A673 (cell line): ENCODE measurements at regions not wholly inside any gene's neighbourhood (a gene's known extent, or its start where the extent isn't known, plus 50 kb on each side); places are given as distances from the start of the nearest gene placed in this dataset.

Source experiments
- BruUV-seq: library from RNA; stranded (reverse); fragments of 400-500 nt; replicated peaks from 2 replicates; lab custom pipeline; 2021; lab: Mats Ljungman, UMichigan
- CTCF ChIA-PET: fragments of 300-600 bp; sonication (Branson Sonifier 250); formaldehyde crosslinking; loops from one replicate; lab custom pipeline; 2022; ENCODE audit warnings: antibody characterized with exemption; lab: Charles Lee
- POLR2A ChIA-PET: fragments of 300-600 bp; sonication (Branson Sonifier 250); formaldehyde crosslinking; loops from one replicate; lab custom pipeline; 2022; ENCODE audit warnings: antibody characterized with exemption; ENCODE audit not compliant: low non-redundant PET; lab: Charles Lee
- DNase-seq: peaks from one replicate; pipeline ENCODE4 v3.0.0-alpha.2; 2015; ENCODE audit warnings: low spot score
- H3K27ac ChIP-seq: fragments of 200-600 bp; sonication (generic); 2 replicates; pipeline ENCODE4 v1.5.1; 2016; ENCODE audit warnings: mixed run types, low read depth, mild to moderate bottlenecking, mixed read lengths, antibody characterized with exemption, low read length; ENCODE audit not compliant: poor library complexity, severe bottlenecking
- H3K27me3 ChIP-seq: fragments of 200-600 bp; sonication (generic); replicated peaks from 2 replicates; pipeline ENCODE4 v1.6.1; 2017; ENCODE audit warnings: mixed run types, low read depth, mild to moderate bottlenecking, mixed read lengths, antibody characterized with exemption, low read length; ENCODE audit not compliant: insufficient read depth, poor library complexity
- H3K36me3 ChIP-seq: fragments of 200-600 bp; sonication (generic); 2 replicates; pipeline ENCODE4 v1.6.1; 2016; ENCODE audit warnings: mixed run types, mild to moderate bottlenecking, mixed read lengths, antibody characterized with exemption, low read length; ENCODE audit not compliant: insufficient read depth, poor library complexity, severe bottlenecking
- H3K4me1 ChIP-seq: fragments of 200-600 bp; sonication (generic); 2 replicates; pipeline ENCODE4 v1.6.1; 2017; ENCODE audit warnings: mixed run types, mild to moderate bottlenecking, mixed read lengths, antibody characterized with exemption, low read length; ENCODE audit not compliant: insufficient read depth, poor library complexity, severe bottlenecking
- H3K4me3 ChIP-seq: fragments of 200-600 bp; sonication (generic); 2 replicates; pipeline ENCODE4 v1.5.1; 2016; ENCODE audit warnings: low read depth, mixed run types, mild to moderate bottlenecking, mixed read lengths, low read length; ENCODE audit not compliant: poor library complexity, severe bottlenecking
- H3K9me3 ChIP-seq: fragments of 200-600 bp; sonication (generic); 2 replicates; pipeline ENCODE4 v1.6.1; 2016; ENCODE audit warnings: mixed run types, low read depth, mild to moderate bottlenecking, mixed read lengths, antibody characterized with exemption, low read length; ENCODE audit not compliant: poor library complexity, severe bottlenecking
- CTCF ChIP-seq: fragments of 300-800, 200-600 bp; sonication (generic); conservative IDR thresholded peaks from 2 replicates; pipeline ENCODE4 v1.5.1; 2017; ENCODE audit warnings: low read depth, mild to moderate bottlenecking, antibody characterized with exemption, low read length, moderate library complexity, mixed read lengths
- EZH2 ChIP-seq: fragments of 200-600 bp; sonication (generic); IDR thresholded peaks from 2 replicates; pipeline ENCODE4 v1.6.1; 2017; ENCODE audit warnings: borderline replicate concordance, low read depth, mild to moderate bottlenecking, mixed read lengths, antibody characterized with exemption, low read length; ENCODE audit not compliant: poor library complexity, severe bottlenecking
- intact Hi-C: fragments of 100-400 bp; cut with micrococcal nuclease; formaldehyde crosslinking; loops from one replicate; pipeline ENCODE4 v1.10.0; 2022; ENCODE audit not compliant: unreplicated experiment

DNA sequence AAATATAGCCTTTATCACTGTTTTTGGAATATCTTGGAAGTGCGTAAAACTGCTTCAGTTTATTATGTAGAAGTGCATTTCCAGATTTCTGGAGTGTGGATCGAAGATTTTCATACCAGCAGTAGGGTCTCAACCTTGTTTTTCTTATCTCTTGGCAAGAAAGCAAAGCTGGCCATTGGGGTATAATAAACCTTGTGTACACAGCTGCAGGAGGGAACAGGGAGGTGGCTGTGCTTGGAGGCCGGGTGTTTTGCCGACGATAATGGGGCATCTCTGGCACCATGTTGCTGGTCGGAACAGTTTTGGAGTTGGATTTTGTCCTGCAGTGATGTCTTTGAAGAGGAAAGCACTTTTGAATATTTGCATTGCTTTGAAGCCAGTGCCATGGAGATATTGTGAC, 308.8 kb upstream of the DMRT1 start:
- Histone ChIP-seq H3K4me3 (no peak overlapping the region), H3K4me1 (no peaks in the 10 kb centered on the region), H3K27ac (no peak overlapping the region), H3K9me3 (no peaks in the 10 kb centered on the region), H3K27me3 (peaks cover 5% of the 10 kb centered on the region), H3K36me3 (no peaks in the 10 kb centered on the region)
- ChIA-PET POLR2A (no interaction called here), CTCF (no interaction called here)
- BruUV-seq: no TSS peak
- TF ChIP-seq CTCF (no peak), EZH2 (no peak)
- DNase-seq: no peak
- intact Hi-C loops: no loop called here

DNA sequence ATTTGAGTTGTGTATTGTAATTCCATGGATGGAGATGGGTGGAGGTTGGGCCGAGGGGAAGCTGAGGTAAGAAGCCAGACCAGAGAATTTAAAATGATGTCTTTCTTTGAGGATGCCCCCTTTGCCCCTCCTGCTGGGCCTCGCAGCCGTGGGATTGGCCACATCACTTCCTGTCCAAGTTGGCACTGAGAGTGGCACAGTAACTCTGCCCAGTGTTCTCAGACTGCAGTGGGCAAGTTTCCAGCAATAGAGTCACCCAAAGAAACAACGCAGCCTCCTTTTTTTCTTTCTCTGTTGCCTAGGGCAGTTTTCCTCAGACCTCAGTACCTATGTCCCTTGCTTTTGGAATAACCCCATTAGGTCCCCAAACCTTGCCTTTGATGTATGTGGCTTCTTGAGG, 306.6 kb upstream of the DMRT1 start:
- H3K36me3 ChIP-seq: no peaks in the 10 kb centered on the region
- H3K4me1 ChIP-seq: no peaks in the 10 kb centered on the region
- intact Hi-C loops: loop anchor here (5.0 kb wide), 1 partner anchor 52 kb away; no protein-coding TSS in a partner anchor
- DNase-seq: no peak
- no peak overlapping the region for H3K27ac ChIP-seq
- no peak for TF ChIP-seq EZH2
- no peak for TF ChIP-seq CTCF
- H3K9me3 ChIP-seq: no peaks in the 10 kb centered on the region
- no peak overlapping the region for H3K4me3 ChIP-seq
- ChIA-PET CTCF (no interaction called here), POLR2A (no interaction called here)
- peaks cover 5% of the 10 kb centered on the region for H3K27me3 ChIP-seq
- BruUV-seq: no TSS peak

DNA sequence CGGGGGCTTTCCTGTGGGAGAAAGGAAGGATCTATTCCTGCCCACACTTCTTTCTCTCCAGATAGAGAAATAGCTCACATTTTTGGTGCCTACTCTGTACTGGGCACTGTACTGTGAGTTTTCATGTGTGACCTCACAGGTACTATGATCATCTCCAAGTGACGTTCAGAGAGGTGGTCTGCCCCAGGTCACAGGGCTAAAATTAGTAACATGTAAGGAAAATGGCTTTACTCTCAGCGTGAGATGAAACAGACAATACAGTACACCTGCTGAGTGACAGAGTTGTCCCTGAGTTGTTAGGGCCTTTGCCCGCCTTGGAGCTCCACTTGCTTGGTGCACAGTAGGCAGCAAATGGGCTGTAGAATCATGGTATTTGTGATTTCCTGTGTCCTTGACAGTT, 306.1 kb upstream of the DMRT1 start:
- Histone ChIP-seq H3K36me3 (no peaks in the 10 kb centered on the region), H3K4me1 (no peaks in the 10 kb centered on the region), H3K27me3 (peaks cover 5% of the 10 kb centered on the region), H3K4me3 (no peak overlapping the region), H3K9me3 (no peaks in the 10 kb centered on the region), H3K27ac (no peak overlapping the region)
- no TSS peak for BruUV-seq
- TF ChIP-seq CTCF (no peak), EZH2 (no peak)
- DNase-seq: no peak
- ChIA-PET CTCF (no interaction called here), POLR2A (no interaction called here)
- intact Hi-C loops: loop anchor here (5.0 kb wide), 1 partner anchor 52 kb away; no protein-coding TSS in a partner anchor
